ENCODE measurements at regions not wholly inside any gene's neighbourhood (a gene's known extent, or its start where the extent isn't known, plus 50 kb on each side); places are given as distances from the start of the nearest gene placed in this dataset.

GRCh38 chr9:73548201-73548600 lies 396.5 kb downstream of the ANXA1 start:
- TF ChIP-seq, protein P1, sequence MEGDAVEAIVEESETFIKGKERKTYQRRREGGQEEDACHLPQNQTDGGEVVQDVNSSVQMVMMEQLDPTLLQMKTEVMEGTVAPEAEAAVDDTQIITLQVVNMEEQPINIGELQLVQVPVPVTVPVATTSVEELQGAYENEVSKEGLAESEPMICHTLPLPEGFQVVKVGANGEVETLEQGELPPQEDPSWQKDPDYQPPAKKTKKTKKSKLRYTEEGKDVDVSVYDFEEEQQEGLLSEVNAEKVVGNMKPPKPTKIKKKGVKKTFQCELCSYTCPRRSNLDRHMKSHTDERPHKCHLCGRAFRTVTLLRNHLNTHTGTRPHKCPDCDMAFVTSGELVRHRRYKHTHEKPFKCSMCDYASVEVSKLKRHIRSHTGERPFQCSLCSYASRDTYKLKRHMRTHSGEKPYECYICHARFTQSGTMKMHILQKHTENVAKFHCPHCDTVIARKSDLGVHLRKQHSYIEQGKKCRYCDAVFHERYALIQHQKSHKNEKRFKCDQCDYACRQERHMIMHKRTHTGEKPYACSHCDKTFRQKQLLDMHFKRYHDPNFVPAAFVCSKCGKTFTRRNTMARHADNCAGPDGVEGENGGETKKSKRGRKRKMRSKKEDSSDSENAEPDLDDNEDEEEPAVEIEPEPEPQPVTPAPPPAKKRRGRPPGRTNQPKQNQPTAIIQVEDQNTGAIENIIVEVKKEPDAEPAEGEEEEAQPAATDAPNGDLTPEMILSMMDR (IDR thresholded peaks at IDR 0.05): no peak
- no peak for TF ChIP-seq EP300 (IDR thresholded peaks at IDR 0.05)
- no peak for TF ChIP-seq POLR2A (IDR thresholded peaks at IDR 0.05)

Measured in upper lobe of left lung (tissue), 4 donors.